ENCODE measurements at regions not wholly inside any gene's neighbourhood (a gene's known extent, or its start where the extent isn't known, plus 50 kb on each side); places are given as distances from the start of the nearest gene placed in this dataset.

DNA sequence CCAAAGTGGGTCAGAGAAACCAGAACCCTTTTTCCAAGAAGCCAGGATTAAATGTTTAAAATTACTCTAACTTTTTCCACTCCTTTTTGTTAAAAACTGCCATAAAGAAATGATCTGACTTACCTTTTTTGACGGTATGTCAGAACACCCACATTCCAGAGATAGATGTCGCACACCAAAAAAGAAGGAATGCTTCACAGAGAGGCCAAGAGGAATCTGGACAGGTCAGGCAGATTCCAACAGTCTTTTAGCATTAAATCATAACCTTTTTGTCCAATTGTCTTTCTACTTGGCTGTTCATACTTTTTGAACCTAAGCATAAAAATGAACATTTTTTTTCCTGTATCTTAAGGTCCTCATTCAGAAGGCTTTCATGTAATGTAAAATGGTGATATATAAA, 846.9 kb downstream of the NSUN3 start:
- TF ChIP-seq POLR2A (IDR thresholded peaks at IDR 0.05), result no peak
- TF ChIP-seq, protein P1, sequence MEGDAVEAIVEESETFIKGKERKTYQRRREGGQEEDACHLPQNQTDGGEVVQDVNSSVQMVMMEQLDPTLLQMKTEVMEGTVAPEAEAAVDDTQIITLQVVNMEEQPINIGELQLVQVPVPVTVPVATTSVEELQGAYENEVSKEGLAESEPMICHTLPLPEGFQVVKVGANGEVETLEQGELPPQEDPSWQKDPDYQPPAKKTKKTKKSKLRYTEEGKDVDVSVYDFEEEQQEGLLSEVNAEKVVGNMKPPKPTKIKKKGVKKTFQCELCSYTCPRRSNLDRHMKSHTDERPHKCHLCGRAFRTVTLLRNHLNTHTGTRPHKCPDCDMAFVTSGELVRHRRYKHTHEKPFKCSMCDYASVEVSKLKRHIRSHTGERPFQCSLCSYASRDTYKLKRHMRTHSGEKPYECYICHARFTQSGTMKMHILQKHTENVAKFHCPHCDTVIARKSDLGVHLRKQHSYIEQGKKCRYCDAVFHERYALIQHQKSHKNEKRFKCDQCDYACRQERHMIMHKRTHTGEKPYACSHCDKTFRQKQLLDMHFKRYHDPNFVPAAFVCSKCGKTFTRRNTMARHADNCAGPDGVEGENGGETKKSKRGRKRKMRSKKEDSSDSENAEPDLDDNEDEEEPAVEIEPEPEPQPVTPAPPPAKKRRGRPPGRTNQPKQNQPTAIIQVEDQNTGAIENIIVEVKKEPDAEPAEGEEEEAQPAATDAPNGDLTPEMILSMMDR (IDR thresholded peaks at IDR 0.05), result no peak

Data from body of pancreas (tissue), 4 donors.